HCT116 (cell line): ENCODE measurements at regions not wholly inside any gene's neighbourhood (a gene's known extent, or its start where the extent isn't known, plus 50 kb on each side); places are given as distances from the start of the nearest gene placed in this dataset.

Source experiments
- ATAC-seq: fragments of 200-7000 bp; cut with Tn5 transposase; 2 replicates; pipeline ENCODE4 v1.9.1; 2020; ENCODE audit warnings: mild to moderate bottlenecking, moderate library complexity
- BruUV-seq: library from RNA; stranded (reverse); fragments of 400-500 nt; replicated peaks from 2 replicates; lab custom pipeline; 2021; lab: Mats Ljungman, UMichigan
- CTCF ChIA-PET: fragments of 300-600 bp; sonication (Branson Sonifier 250); formaldehyde crosslinking; loops from one replicate; lab custom pipeline; 2021; ENCODE audit warnings: antibody characterized with exemption; lab: Charles Lee
- POLR2A ChIA-PET: fragments of 300-600, 350-600 bp; sonication (Branson Sonifier 250); formaldehyde crosslinking; loops from one replicate; lab custom pipeline; 2021; ENCODE audit warnings: antibody characterized with exemption; lab: Charles Lee
- RAD21 ChIA-PET, 2 experiments: fragments of 300-600 bp; sonication (Branson Sonifier 250); formaldehyde crosslinking; loops; one replicate each; lab custom pipeline; 2023; ENCODE audit warnings: low total read pairs in 2 of 2; ENCODE audit not compliant: uncharacterized antibody in 2 of 2, unreplicated experiment in 2 of 2, low non-redundant PET in 1 of 2; lab: Charles Lee
- DNase-seq: peaks from one replicate; pipeline ENCODE4 v3.0.0-alpha.2; 2010; ENCODE audit warnings: low read depth, low spot score
- H2AFZ ChIP-seq: fragments of 200-600 bp; shearing (Covaris generic), sonication (generic); 2 replicates; pipeline ENCODE4 v1.6.1; 2017; ENCODE audit warnings: low read depth, mixed run types, mixed read lengths, antibody characterized with exemption, low read length; ENCODE audit not compliant: poor library complexity, severe bottlenecking
- H3K27ac ChIP-seq: 2 replicates; pipeline ENCODE4 v1.5.1; 2012; ENCODE audit warnings: low read depth, low read length
- H3K27me3 ChIP-seq: fragments of 200-600 bp; sonication (generic); 2 replicates; pipeline ENCODE4 v1.6.1; 2016; ENCODE audit warnings: mixed run types, low read length, mixed read lengths; ENCODE audit not compliant: insufficient read depth
- H3K36me3 ChIP-seq, 2 experiments: fragments of 200-500 bp in 1 of 2; fragments of 200-600 bp in 1 of 2; sonication (Bioruptor generic) in 1 of 2; sonication (generic) in 1 of 2; 2 replicates each; pipeline versions ENCODE4 v1.5.1 to v1.6.1; 2014 to 2016; ENCODE audit warnings: low read length in 2 of 2, inconsistent platforms in 1 of 2, mixed read lengths in 1 of 2, mixed run types in 1 of 2; ENCODE audit not compliant: insufficient read depth in 2 of 2, control insufficient read depth in 1 of 2
- H3K4me1 ChIP-seq, 2 experiments: fragments of 200-600 bp in 1 of 2; sonication (generic) in 1 of 2; 2 replicates each; pipeline versions ENCODE4 v1.5.1 to v1.6.1; 2012 to 2017; ENCODE audit warnings: low read length in 2 of 2, inconsistent platforms in 1 of 2, mild to moderate bottlenecking in 1 of 2, mixed read lengths in 1 of 2, mixed run types in 1 of 2, moderate library complexity in 1 of 2; ENCODE audit not compliant: insufficient read depth in 2 of 2, control insufficient read depth in 1 of 2
- H3K4me2 ChIP-seq: fragments of 200-600 bp; sonication (generic); 2 replicates; pipeline ENCODE4 v1.6.1; 2017; ENCODE audit warnings: mixed run types, low read length, mixed read lengths
- H3K4me3 ChIP-seq, 2 experiments: fragments of 200-600 bp in 1 of 2; sonication (generic) in 1 of 2; replicated peaks in 1 of 2; 2 replicates each; pipeline ENCODE4 v1.5.1; 2011 to 2016; ENCODE audit warnings: low read length in 2 of 2, control low read depth in 1 of 2, low read depth in 1 of 2, mild to moderate bottlenecking in 1 of 2, mixed read lengths in 1 of 2, mixed run types in 1 of 2
- H3K79me2 ChIP-seq: fragments of 200-600 bp; sonication (generic); 2 replicates; pipeline ENCODE4 v1.6.1; 2017; ENCODE audit warnings: mild to moderate bottlenecking, mixed run types, low read length, moderate library complexity, mixed read lengths; ENCODE audit not compliant: insufficient read depth
- H3K9ac ChIP-seq: fragments of 200-600 bp; sonication (generic); 2 replicates; pipeline ENCODE4 v1.6.1; 2016; ENCODE audit warnings: low read length, mixed read lengths
- H3K9me2 ChIP-seq: fragments of 200-600 bp; sonication (generic), shearing (Covaris generic); 2 replicates; pipeline ENCODE4 v1.6.1; 2017; ENCODE audit warnings: mixed run types, mild to moderate bottlenecking, moderate library complexity; ENCODE audit not compliant: insufficient read depth
- H3K9me3 ChIP-seq, 2 experiments: fragments of 200-500 bp in 1 of 2; fragments of 200-600 bp in 1 of 2; sonication (Bioruptor generic) in 1 of 2; sonication (generic) in 1 of 2; 2 replicates each; pipeline ENCODE4 v1.6.1; 2014 to 2017; ENCODE audit warnings: low read length in 2 of 2, mixed read lengths in 2 of 2, inconsistent platforms in 1 of 2, low read depth in 1 of 2, mild to moderate bottlenecking in 1 of 2, mixed run types in 1 of 2, moderate library complexity in 1 of 2; ENCODE audit not compliant: control insufficient read depth in 1 of 2, insufficient read depth in 1 of 2
- H4K20me1 ChIP-seq: fragments of 200-600 bp; sonication (generic), shearing (Covaris generic); 2 replicates; pipeline ENCODE4 v1.6.1; 2017; ENCODE audit warnings: mixed run types, mild to moderate bottlenecking, moderate library complexity; ENCODE audit not compliant: insufficient read depth
- CBX3 ChIP-seq: IDR thresholded peaks from 2 replicates; pipeline ENCODE4 v1.6.1; 2012; ENCODE audit warnings: low read depth
- CTCF ChIP-seq, 3 experiments: fragments of 200-600 bp in 1 of 3; sonication (generic) in 1 of 3; IDR thresholded peaks in 2 of 3; conservative IDR thresholded peaks in 1 of 3; 2 replicates each; pipeline ENCODE4 v1.5.1; 2012 to 2017; ENCODE audit warnings: low read depth in 2 of 3, low read length in 2 of 3, antibody characterized with exemption in 1 of 3, borderline replicate concordance in 1 of 3, control low read depth in 1 of 3, mild to moderate bottlenecking in 1 of 3, mixed read lengths in 1 of 3, mixed run types in 1 of 3, moderate library complexity in 1 of 3; ENCODE audit not compliant: insufficient read depth in 1 of 3
- JUND ChIP-seq: IDR thresholded peaks from 2 replicates; pipeline ENCODE4 v1.6.1; 2012
- ZBTB33 ChIP-seq: IDR thresholded peaks from 2 replicates; pipeline ENCODE4 v1.6.1; 2011; ENCODE audit warnings: mild to moderate bottlenecking, low read length, moderate library complexity; ENCODE audit not compliant: insufficient replicate concordance; ENCODE audit errors: extremely low read depth
- ZFX ChIP-seq: fragments of 450-650 bp; IDR thresholded peaks from 2 replicates; pipeline ENCODE4 v1.6.1; 2017
- intact Hi-C: fragments of 100-400 bp; cut with micrococcal nuclease; formaldehyde crosslinking; loops from 2 replicates; pipeline ENCODE4 v1.10.0; 2022

GRCh38 chr2:14304326-14304725, 328.2 kb upstream of the LRATD1 start (continued):
- TF ChIP-seq CTCF (IDR thresholded peaks at IDR 0.05 in 2 of 3, conservative IDR thresholded peaks at IDR 0.05 in 1 of 3; ENCODE audit: borderline replicate concordance in 1 of 3, insufficient read depth in 1 of 3, low read depth in 2 of 3, low read length in 2 of 3) (no peak), JUND (no peak)

- TF ChIP-seq ZBTB33 = no peak
- TF ChIP-seq JUND = no peak
- TF ChIP-seq CBX3 = no peak
- TF ChIP-seq ZFX = no peak
- POLR2A ChIA-PET = no interaction called here
- Histone ChIP-seq H3K36me3 (no peaks in the 10 kb centered on the region), H3K27me3 (no peaks in the 10 kb centered on the region), H3K9me2 (no peaks in the 10 kb centered on the region), H3K4me1 (no peaks in the 10 kb centered on the region), H3K4me2 (no peak overlapping the region), H3K27ac (no peak overlapping the region), H4K20me1 (no peaks in the 10 kb centered on the region), H3K79me2 (no peaks in the 10 kb centered on the region), H2AFZ (no peak overlapping the region), H3K9ac (no peak overlapping the region), H3K4me3 (no peak overlapping the region), H3K9me3 (peaks cover 10 to 20% of the 10 kb centered on the region in 2 experiments; a peak in 3 of 4 replicates)
- DNase-seq (no peak), ATAC-seq (no peak)
- RAD21 ChIA-PET = no interaction called here
- CTCF ChIA-PET = no interaction called here
- BruUV-seq = no TSS peak
- intact Hi-C loops = no loop called here
Observed at GRCh38 chr2:14306268-14306861, 326.2 kb upstream of the LRATD1 start.
